ENCODE measurements at regions not wholly inside any gene's neighbourhood (a gene's known extent, or its start where the extent isn't known, plus 50 kb on each side); places are given as distances from the start of the nearest gene placed in this dataset.

GRCh38 chr3:194083637-194084224 is 52.2 kb upstream of the HES1 start:
- Histone ChIP-seq H3K27ac (ENCODE audit: low read depth, low read length) (no peak overlapping the region), H4K20me1 (ENCODE audit: insufficient read depth) (no peaks in the 10 kb centered on the region), H3K9me3 (ENCODE audit: control insufficient read depth in 1 of 2, insufficient read depth in 1 of 2, low read depth in 1 of 2, low read length in 2 of 2) (no peaks in the 10 kb centered on the region), H3K36me3 (ENCODE audit: control insufficient read depth in 1 of 2, insufficient read depth in 2 of 2, low read length in 2 of 2) (no peaks in the 10 kb centered on the region), H3K9me2 (ENCODE audit: insufficient read depth) (no peaks in the 10 kb centered on the region), H3K4me3 (replicated peaks in 1 of 2; ENCODE audit: low read depth in 1 of 2, low read length in 2 of 2) (no peak overlapping the region), H2AFZ (ENCODE audit: low read depth, low read length, poor library complexity, severe bottlenecking) (no peak overlapping the region), H3K79me2 (ENCODE audit: insufficient read depth, low read length) (no peaks in the 10 kb centered on the region), H3K27me3 (ENCODE audit: insufficient read depth, low read length) (peaks cover 12% of the 10 kb centered on the region; the same call in 1 of the 2 replicates), H3K9ac (ENCODE audit: low read length) (no peak overlapping the region), H3K4me2 (ENCODE audit: low read length) (no peak overlapping the region), H3K4me1 (ENCODE audit: control insufficient read depth in 1 of 2, insufficient read depth in 2 of 2, low read length in 2 of 2) (peaks cover 0 to 2% of the 10 kb centered on the region in 2 experiments; a peak in 3 of 4 replicates)
- CTCF ChIA-PET: no interaction called here
- POLR2A ChIA-PET: no interaction called here
- ATAC-seq: no peak
- no peak for TF ChIP-seq EZH2 (IDR thresholded peaks at IDR 0.05)
- TF ChIP-seq SP1 (IDR thresholded peaks at IDR 0.05; ENCODE audit: low read depth): no peak
- no peak for TF ChIP-seq EGR1 (IDR thresholded peaks at IDR 0.05; ENCODE audit: low read depth)
- no peak for TF ChIP-seq SRF (IDR thresholded peaks at IDR 0.05; ENCODE audit: low read depth)
- TF ChIP-seq ZNF274 (IDR thresholded peaks at IDR 0.05; ENCODE audit: low read depth, low read length): no peak
- TF ChIP-seq FOSL1 (IDR thresholded peaks at IDR 0.05; ENCODE audit: low read depth): no peak
- TF ChIP-seq ZBTB33 (IDR thresholded peaks at IDR 0.05; ENCODE audit: extremely low read depth, insufficient replicate concordance, low read length): no peak
- no peak for TF ChIP-seq CBX3 (IDR thresholded peaks at IDR 0.05; ENCODE audit: low read depth)
- TF ChIP-seq, protein P1, sequence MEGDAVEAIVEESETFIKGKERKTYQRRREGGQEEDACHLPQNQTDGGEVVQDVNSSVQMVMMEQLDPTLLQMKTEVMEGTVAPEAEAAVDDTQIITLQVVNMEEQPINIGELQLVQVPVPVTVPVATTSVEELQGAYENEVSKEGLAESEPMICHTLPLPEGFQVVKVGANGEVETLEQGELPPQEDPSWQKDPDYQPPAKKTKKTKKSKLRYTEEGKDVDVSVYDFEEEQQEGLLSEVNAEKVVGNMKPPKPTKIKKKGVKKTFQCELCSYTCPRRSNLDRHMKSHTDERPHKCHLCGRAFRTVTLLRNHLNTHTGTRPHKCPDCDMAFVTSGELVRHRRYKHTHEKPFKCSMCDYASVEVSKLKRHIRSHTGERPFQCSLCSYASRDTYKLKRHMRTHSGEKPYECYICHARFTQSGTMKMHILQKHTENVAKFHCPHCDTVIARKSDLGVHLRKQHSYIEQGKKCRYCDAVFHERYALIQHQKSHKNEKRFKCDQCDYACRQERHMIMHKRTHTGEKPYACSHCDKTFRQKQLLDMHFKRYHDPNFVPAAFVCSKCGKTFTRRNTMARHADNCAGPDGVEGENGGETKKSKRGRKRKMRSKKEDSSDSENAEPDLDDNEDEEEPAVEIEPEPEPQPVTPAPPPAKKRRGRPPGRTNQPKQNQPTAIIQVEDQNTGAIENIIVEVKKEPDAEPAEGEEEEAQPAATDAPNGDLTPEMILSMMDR (IDR thresholded peaks at IDR 0.05 in 2 of 3, conservative IDR thresholded peaks at IDR 0.05 in 1 of 3; ENCODE audit: borderline replicate concordance in 1 of 3, insufficient read depth in 1 of 3, low read depth in 2 of 3, low read length in 2 of 3): no peak
- TF ChIP-seq POLR2AphosphoS5 (IDR thresholded peaks at IDR 0.05; ENCODE audit: low read depth, low read length): no peak
- TF ChIP-seq CEBPB (IDR thresholded peaks at IDR 0.05; ENCODE audit: low read depth): no peak
- no peak for TF ChIP-seq ELF1 (IDR thresholded peaks at IDR 0.05; ENCODE audit: borderline replicate concordance, low read depth)
- no peak for TF ChIP-seq YY1 (IDR thresholded peaks at IDR 0.05; ENCODE audit: extremely low read depth, insufficient replicate concordance, low read depth, low read length)
- TF ChIP-seq ZFX (IDR thresholded peaks at IDR 0.05): no peak
- intact Hi-C loops (cut with micrococcal nuclease): no loop called here
- RAD21 ChIA-PET (ENCODE audit: low non-redundant PET in 1 of 2, low total read pairs in 2 of 2, uncharacterized antibody in 2 of 2, unreplicated experiment in 2 of 2): no interaction called here
- no peak for DNase-seq (ENCODE audit: low read depth, low spot score)
- BruUV-seq (replicated peaks): no TSS peak
